Esophagus muscularis mucosa (tissue), 3 donors: ENCODE measurements at regions not wholly inside any gene's neighbourhood (a gene's known extent, or its start where the extent isn't known, plus 50 kb on each side); places are given as distances from the start of the nearest gene placed in this dataset.

Experiments used
- CTCF ChIP-seq, 3 experiments: fragments of 200-600 bp in 2 of 3; fragments of 450-650 bp in 1 of 3; sonication (generic) in 2 of 3; IDR thresholded peaks; one replicate each; pipeline ENCODE4 v1.5.1; 2017 to 2019; ENCODE audit warnings: antibody characterized with exemption in 3 of 3, mild to moderate bottlenecking in 2 of 3, moderate library complexity in 1 of 3
- POLR2A ChIP-seq: fragments of 450-650 bp; IDR thresholded peaks from one replicate; pipeline ENCODE4 v1.6.1; 2017; ENCODE audit warnings: antibody characterized with exemption, moderate library complexity, mild to moderate bottlenecking, low read depth
- POLR2AphosphoS5 ChIP-seq, 2 donors: sonication (generic); formaldehyde crosslinking; IDR thresholded peaks; one replicate each; pipeline ENCODE4 v1.6.1; 2017; ENCODE audit warnings: antibody characterized with exemption in 2 of 2

- no peak for TF ChIP-seq CTCF (IDR thresholded peaks at IDR 0.05)
- TF ChIP-seq POLR2AphosphoS5 (IDR thresholded peaks at IDR 0.05): no peak
- no peak for TF ChIP-seq POLR2A
Observed at GRCh38 chr6:147870506-147871110, 362.1 kb downstream of the SAMD5 start.
